OCI-LY7 (cell line): ENCODE measurements at regions not wholly inside any gene's neighbourhood (a gene's known extent, or its start where the extent isn't known, plus 50 kb on each side); places are given as distances from the start of the nearest gene placed in this dataset.

Experiments
- EZH2phosphoT487 ChIP-seq: fragments of 200-600 bp; sonication (generic); IDR thresholded peaks from 2 replicates; pipeline ENCODE4 v1.6.1; 2018; ENCODE audit warnings: low read depth, borderline replicate concordance, mild to moderate bottlenecking, mixed run types, antibody characterized with exemption, low read length, moderate library complexity, mixed read lengths
- TF ChIP-seq, protein P1 (sequence below): fragments of 200-600 bp; sonication (generic); conservative IDR thresholded peaks from 2 replicates; pipeline ENCODE4 v1.5.1; 2014; ENCODE audit warnings: mild to moderate bottlenecking, antibody characterized with exemption, low read length, moderate library complexity, mixed read lengths

DNA sequence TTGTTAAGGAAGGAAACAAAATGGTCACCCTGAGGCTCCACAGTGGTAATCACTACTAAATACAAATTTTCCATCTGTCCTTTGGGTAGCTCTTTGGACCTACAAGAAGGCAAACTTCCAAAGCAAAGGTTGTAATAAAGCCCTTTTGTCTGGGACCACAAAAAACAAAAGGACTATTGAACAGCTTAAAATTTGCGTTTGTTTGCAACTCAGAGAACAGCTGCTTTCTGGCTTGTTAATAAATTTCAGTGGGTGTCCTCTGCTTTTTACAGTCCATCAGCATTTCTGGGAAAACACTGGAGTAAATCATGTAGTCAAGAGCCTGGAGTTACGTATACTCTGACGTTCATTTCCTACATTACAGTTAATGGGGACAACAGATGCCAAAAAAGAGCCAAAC lies 439.7 kb upstream of the DIAPH2 start:
- TF ChIP-seq, protein P1, sequence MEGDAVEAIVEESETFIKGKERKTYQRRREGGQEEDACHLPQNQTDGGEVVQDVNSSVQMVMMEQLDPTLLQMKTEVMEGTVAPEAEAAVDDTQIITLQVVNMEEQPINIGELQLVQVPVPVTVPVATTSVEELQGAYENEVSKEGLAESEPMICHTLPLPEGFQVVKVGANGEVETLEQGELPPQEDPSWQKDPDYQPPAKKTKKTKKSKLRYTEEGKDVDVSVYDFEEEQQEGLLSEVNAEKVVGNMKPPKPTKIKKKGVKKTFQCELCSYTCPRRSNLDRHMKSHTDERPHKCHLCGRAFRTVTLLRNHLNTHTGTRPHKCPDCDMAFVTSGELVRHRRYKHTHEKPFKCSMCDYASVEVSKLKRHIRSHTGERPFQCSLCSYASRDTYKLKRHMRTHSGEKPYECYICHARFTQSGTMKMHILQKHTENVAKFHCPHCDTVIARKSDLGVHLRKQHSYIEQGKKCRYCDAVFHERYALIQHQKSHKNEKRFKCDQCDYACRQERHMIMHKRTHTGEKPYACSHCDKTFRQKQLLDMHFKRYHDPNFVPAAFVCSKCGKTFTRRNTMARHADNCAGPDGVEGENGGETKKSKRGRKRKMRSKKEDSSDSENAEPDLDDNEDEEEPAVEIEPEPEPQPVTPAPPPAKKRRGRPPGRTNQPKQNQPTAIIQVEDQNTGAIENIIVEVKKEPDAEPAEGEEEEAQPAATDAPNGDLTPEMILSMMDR = no peak
- no peak for TF ChIP-seq EZH2phosphoT487
